ENCODE measurements at regions not wholly inside any gene's neighbourhood (a gene's known extent, or its start where the extent isn't known, plus 50 kb on each side); places are given as distances from the start of the nearest gene placed in this dataset.

- TF ChIP-seq CTCF (IDR thresholded peaks at IDR 0.05; ENCODE audit: borderline replicate concordance, insufficient read depth, low read depth, low read length): no peak
- no peak overlapping the region for H3K4me3 ChIP-seq (ENCODE audit: low read depth, low read length)
Observed at GRCh38 chr13:21757763-21758162, 86.9 kb downstream of the FGF9 start.

GRCh38 chr13:21758441-21758840, 87.6 kb downstream of the FGF9 start:
- no peak for TF ChIP-seq CTCF (IDR thresholded peaks at IDR 0.05; ENCODE audit: borderline replicate concordance, insufficient read depth, low read depth, low read length)
- H3K4me3 ChIP-seq (ENCODE audit: low read depth, low read length): no peak overlapping the region

- no peak for TF ChIP-seq CTCF (IDR thresholded peaks at IDR 0.05; ENCODE audit: borderline replicate concordance, insufficient read depth, low read depth, low read length)
- no peak overlapping the region for H3K4me3 ChIP-seq (ENCODE audit: low read depth, low read length)
Observed at GRCh38 chr13:21759463-21759862, 88.6 kb downstream of the FGF9 start.

GRCh38 chr13:21759911-21760310, 89.0 kb downstream of the FGF9 start:
- H3K4me3 ChIP-seq (ENCODE audit: low read depth, low read length): no peak overlapping the region
- TF ChIP-seq CTCF (IDR thresholded peaks at IDR 0.05; ENCODE audit: borderline replicate concordance, insufficient read depth, low read depth, low read length): no peak

GRCh38 chr13:21761770-21762169, 90.9 kb downstream of the FGF9 start:
- H3K4me3 ChIP-seq (ENCODE audit: low read depth, low read length): no peak overlapping the region
- no peak for TF ChIP-seq CTCF (IDR thresholded peaks at IDR 0.05; ENCODE audit: borderline replicate concordance, insufficient read depth, low read depth, low read length)

- no peak for TF ChIP-seq CTCF (IDR thresholded peaks at IDR 0.05; ENCODE audit: borderline replicate concordance, insufficient read depth, low read depth, low read length)
Observed at GRCh38 chr13:21762512-21762911, 91.6 kb downstream of the FGF9 start.

GRCh38 chr13:21767032-21767431, 96.2 kb downstream of the FGF9 start:
- no peak overlapping the region for H3K4me3 ChIP-seq (ENCODE audit: low read depth, low read length)
- TF ChIP-seq CTCF (IDR thresholded peaks at IDR 0.05; ENCODE audit: borderline replicate concordance, insufficient read depth, low read depth, low read length): no peak

More at GRCh38 chr13:21762512-21762911, 91.6 kb downstream of the FGF9 start:
- no peak overlapping the region for H3K4me3 ChIP-seq (ENCODE audit: low read depth, low read length)

Measured in GM12875 (cell line).